Testis (tissue), 2 donors: ENCODE measurements at regions not wholly inside any gene's neighbourhood (a gene's known extent, or its start where the extent isn't known, plus 50 kb on each side); places are given as distances from the start of the nearest gene placed in this dataset.

Experiments used
- CTCF ChIP-seq, 3 experiments: fragments of 450-650 bp in 2 of 3; fragments of 200-600 bp in 1 of 3; sonication (generic) in 1 of 3; IDR thresholded peaks; one replicate each; pipeline ENCODE4 v1.5.1; 2016 to 2019; ENCODE audit warnings: antibody characterized with exemption in 3 of 3, mild to moderate bottlenecking in 2 of 3, moderate library complexity in 1 of 3
- POLR2A ChIP-seq: fragments of 450-650 bp; IDR thresholded peaks from one replicate; pipeline ENCODE4 v1.6.1; 2017; ENCODE audit warnings: antibody characterized with exemption, mild to moderate bottlenecking, moderate library complexity

GRCh38 chr3:18114894-18115293 lies 310.2 kb downstream of the SATB1 start:
- no peak for TF ChIP-seq POLR2A
- no peak for TF ChIP-seq CTCF (IDR thresholded peaks at IDR 0.05)
